HK-2 (cell line): ENCODE measurements at regions not wholly inside any gene's neighbourhood (a gene's known extent, or its start where the extent isn't known, plus 50 kb on each side); places are given as distances from the start of the nearest gene placed in this dataset.
"Not testable (repeated sequence)": the region's sequence is repeated elsewhere in the genome, so short reads cannot be mapped to it uniquely, and the experiment has no call there.

ENCODE experiments used
- DNase-seq: peaks from one replicate; pipeline ENCODE4 v3.0.0-alpha.2; 2018; ENCODE audit not compliant: unreplicated experiment

DNA sequence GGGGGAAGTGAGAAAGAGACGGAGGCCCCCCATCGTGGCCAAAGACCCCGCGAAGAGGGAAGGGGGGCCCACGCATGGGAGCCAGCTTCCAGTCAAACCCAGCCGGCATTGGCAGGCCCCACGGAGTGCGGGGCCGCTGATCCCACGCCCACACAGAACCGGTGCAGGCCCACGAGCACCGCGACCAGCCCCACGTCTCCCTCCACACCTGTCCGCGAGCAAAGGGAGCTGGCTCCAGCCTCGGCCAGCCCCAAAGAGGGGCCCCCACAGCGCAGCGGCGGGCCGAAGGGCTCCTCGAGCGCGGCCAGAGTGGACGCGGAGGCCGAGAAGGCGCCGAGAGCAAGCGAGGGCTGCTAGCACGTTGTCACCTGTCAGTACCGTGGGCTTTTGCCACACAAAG lies 125.0 kb upstream of the TWIST2 start:
- DNase-seq = no peak

GRCh38 chr2:238723740-238724320 lies 124.1 kb upstream of the TWIST2 start:
- not testable (repeated sequence) for DNase-seq

- no peak for DNase-seq
Measured at GRCh38 chr2:238724728-238725127, 123.2 kb upstream of the TWIST2 start.

GRCh38 chr2:238725298-238725697 lies 122.6 kb upstream of the TWIST2 start:
- no peak for DNase-seq

DNA sequence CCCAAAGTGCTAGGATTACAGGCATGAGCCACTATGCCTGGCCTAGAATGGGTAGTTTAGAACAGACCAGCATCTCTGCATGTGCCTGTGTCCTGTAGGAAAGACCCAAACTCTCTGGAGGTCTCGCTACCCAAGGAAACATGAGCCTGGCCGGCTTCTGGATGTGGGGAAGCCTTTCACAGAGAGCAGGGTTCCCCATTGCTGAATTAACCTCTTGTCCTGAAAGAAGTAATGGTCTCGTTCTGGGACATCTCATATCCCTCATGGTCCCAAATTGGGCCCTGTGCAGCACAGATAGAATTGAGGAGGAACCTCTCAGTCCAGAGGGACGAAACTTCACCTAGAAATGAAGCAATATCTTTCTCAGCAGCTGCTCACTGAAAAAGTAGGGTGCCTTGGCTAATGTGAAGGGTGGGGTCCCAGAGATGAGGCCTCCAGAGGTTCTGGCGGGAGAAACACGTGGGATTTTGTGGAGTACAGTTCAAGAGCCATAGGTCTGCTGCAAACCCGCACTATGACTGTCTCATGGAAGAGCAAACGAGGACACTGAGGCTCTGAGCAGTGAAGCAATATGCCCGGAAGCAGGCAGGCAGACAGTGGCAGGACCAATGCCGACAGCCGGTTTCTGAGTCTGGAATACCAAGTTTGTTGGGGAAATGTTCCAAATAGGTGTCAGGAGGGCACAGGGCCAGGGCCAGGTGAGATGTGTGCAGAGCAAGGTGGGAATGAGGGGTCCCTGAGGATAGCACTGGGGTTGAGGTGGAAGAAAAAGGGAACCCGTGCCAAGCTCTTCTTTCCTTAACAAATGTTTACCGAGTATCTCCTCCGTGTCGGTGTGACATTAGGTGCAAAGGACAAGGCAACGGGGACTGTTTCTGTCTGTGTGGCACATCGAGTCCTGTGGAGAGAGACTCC lies 121.0 kb upstream of the TWIST2 start:
- no peak for DNase-seq

DNA sequence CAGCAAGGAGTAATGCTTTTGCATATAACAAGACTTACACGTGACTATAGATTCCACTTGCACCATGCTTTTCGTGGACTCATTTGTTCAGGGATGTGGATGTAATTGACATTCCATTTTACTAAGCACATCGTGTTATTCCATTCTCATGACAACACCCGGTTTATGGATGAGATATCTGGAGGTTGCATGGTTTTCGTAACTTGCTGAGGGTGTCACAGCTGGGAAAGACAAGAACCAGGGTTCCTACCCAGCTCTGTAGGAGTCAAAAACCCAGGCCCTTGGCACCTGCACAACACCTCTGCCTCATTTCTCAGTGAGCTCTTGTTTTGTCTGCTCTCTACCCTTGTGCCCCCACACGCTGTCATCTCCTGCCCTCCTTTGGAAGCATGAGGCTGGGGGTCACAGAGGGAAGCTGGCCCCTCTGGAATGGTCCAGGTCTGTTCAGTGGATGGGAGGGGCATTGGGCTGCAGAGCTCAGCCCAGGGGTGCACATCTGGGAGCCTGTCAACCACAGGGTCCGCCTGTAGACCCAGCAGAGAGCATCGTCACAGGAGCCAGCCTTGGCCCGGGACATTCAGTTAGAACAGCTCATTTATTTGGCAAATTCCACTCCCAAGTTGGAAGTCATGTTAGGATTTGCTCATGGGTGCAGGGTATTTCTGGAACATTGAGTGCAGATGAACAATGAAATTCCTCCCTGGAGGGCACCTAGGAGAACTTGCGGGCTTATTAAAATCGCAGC lies 120.1 kb upstream of the TWIST2 start:
- no peak for DNase-seq

- DNase-seq = no peak
Measured at GRCh38 chr2:238728330-238729260, 119.3 kb upstream of the TWIST2 start.

DNA sequence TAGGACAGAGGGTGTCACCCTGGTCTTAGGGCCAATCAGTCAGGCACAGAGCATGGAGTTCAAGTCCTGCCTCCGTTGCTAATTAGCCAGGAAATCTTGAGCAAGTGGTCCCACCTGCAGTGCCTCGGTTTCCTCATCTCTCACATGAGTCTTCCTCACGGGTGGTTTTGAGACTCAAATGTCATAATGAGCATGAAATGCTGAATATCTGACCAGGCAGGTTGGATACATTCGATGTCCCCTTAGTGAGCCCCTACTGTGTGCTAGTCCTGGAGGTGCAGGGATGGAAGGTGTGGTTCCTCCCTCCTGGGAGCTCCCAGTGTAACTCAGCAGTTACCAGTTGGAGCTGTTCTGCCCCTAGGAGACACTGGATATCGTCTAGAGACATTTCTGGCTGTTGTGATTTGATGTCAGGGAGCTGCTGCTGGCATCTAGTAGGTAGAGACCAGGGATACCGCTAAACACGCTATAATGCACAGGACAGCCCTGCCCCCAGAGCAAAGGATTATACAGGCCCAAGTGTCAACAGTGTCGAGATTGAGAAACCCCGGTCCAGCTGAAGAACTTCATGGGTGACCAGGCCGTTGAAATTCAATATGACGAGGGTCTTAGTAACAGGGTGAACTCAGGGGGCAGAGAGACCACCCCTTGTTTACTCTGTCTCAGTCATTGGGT lies 118.5 kb upstream of the TWIST2 start:
- DNase-seq = no peak

GRCh38 chr2:238730001-238730669 lies 117.8 kb upstream of the TWIST2 start:
- no peak for DNase-seq

DNA sequence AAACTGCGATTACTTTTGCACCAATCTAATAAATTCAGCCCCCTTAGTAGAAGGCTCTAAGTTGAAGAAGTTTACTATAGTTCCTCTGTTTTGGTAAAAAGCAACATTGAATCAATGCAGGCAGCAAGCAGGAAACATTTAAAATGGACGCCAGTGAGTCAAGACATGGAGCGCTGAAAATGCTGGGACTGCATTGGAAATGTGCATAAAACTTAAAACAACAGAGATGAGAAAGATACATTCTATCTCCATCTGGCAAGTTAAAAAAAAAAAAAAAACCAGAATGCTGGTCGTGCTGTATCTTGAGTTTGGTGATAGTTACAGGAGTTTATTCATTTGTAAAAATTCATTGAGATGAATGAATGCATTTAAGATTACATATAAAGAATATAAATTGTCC lies 117.0 kb upstream of the TWIST2 start:
- DNase-seq = no peak

- no peak for DNase-seq
Measured at GRCh38 chr2:238731961-238732360, 115.9 kb upstream of the TWIST2 start.

- no peak for DNase-seq
Measured at GRCh38 chr2:238738917-238739316, 109.0 kb upstream of the TWIST2 start.

DNA sequence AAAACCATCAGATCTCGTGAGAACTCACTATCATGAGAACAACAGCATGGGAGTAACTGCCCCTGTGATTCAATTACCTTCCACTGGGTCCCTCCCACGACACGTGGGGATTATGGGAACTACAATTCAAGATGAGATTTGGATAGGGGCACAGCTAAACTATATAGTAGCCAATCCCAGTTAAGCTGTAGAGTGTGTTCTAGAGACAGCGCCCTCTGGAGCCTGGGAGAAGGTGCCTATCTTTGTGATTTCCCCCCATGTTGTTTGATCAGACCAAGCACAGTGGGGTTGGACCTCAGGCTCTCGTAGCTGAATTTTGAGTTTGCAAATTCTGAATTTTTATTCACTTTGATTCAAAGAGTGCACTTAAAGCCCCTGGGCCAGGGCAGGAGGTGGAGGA lies 108.2 kb upstream of the TWIST2 start:
- no peak for DNase-seq

DNA sequence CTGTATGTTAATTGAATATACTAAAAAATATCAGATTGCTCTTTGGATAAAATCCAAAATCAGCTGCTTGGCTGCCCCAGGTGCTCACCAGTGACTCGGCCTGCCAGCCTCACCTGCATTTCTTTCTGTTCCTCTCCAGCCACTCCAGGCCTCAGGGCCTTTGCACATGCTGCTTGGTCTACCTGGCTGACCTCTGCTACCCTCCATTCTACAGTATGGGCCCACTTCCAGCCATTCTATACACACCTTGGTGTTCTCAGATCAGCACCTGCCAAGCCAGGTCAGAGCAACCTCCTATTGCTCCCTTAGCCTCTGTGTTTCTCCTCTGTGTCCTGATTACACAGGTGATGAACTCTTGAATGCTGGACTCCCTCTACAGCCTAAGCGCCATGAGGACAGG lies 106.6 kb upstream of the TWIST2 start:
- no peak for DNase-seq

DNA sequence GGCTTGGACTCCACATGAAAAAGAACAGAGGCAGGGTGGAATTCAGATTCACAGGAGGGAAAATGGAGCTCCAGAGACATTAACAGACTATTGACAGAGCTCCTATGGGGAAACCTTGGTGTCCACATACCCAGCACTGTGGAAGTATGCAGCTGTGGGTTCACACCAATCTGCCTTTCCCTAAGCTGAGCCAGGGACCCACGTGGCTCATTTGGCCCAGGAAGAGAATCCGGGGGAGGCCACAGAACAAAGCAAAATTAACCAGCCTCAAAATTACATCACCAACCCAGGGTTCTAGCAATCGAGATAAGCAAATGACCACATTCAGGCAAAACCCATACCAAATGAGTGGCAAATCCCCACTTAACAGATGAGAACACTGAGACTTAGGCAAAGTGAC lies 105.8 kb upstream of the TWIST2 start:
- DNase-seq = no peak

DNA sequence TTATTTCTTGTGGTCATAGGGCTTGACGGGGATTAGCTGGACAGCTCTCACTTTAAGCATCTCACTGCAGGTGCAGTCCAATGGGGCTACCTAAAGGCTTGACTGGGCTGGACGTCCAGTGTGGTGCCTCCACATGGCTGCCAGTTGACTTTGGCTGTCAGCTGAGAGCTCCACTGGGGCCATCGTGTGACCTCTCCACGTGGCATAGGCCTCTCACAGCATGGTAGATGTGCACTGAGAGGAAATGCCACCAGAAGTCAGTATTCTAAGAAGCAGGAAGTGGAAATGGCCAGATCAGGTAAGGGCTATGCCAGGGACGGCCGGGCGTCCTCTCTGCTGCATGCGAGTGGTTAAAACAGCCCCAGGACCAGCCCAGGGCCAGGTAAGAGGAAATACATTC lies 105.2 kb upstream of the TWIST2 start:
- no peak for DNase-seq

- no peak for DNase-seq
Measured at GRCh38 chr2:238743243-238744065, 104.4 kb upstream of the TWIST2 start.

DNA sequence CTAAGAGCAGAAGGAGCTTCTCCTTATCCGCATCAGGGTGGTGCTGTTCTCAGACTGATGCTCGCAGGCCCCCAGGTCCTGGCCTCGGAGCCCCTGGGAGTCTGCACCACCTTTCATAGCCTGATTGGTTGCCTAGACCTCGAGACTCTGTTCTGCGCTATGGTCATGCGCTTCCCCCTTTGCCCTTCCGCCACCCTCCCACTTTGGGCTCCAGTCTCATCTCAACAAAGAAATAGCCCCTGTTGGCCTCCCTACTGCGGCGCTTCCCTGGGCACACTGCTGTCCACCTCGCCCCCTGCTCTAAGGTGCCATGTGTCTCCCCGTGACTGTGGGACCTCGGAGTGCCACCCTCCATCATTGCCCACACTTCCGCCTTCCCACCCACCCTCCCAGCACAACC lies 102.9 kb upstream of the TWIST2 start:
- DNase-seq = no peak

GRCh38 chr2:238745997-238746396 lies 101.9 kb upstream of the TWIST2 start:
- DNase-seq = no peak

DNA sequence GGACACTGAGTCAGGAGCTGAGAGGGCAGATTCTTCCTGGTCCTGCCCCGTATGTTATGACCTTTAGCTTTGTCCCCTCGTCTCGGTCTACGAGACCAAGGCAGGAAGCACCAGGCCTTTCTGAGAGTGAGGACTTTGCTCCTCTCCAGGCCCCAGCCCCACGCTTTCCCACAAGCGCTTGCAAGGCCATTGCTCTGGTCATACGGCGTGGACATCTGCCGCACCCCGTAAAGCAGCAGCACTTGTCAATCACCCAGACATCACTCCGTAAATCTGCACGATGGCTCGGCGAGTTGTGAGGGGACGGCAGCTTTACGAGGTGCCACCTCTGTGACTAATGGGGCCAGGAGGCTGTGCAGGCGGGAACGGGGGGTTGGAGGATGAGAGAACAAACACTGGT lies 100.8 kb upstream of the TWIST2 start:
- DNase-seq = no peak
